ENCODE measurements at regions not wholly inside any gene's neighbourhood (a gene's known extent, or its start where the extent isn't known, plus 50 kb on each side); places are given as distances from the start of the nearest gene placed in this dataset.
"Not testable (repeated sequence)": the region's sequence is repeated elsewhere in the genome, so short reads cannot be mapped to it uniquely, and the experiment has no call there.

- no peak for DNase-seq (ENCODE audit: low read depth in 4 of 4, low spot score in 3 of 4)
Observed at GRCh38 chr9:115832031-115832430, 321.6 kb upstream of the PAPPA start.

DNA sequence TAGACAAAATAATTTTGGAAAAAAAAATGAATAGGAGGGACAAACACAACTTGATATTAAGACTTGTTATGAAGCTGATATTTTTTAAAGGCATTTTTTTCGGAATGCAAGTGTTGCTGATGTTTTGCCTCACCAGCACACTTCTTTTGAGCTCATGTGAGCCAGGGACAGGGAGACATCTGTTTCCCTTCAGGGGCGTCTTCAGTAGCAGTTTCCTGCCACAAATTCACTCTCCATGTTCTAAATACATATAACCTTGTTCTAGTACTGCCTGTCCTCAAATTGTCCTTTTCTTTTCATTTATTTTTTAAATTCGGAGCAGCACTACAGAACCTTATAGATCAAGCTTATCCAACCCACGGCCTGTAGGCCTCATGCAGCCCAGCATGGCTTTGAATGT, 316.0 kb upstream of the PAPPA start:
- DNase-seq (ENCODE audit: low read depth in 4 of 4, low spot score in 3 of 4) = no peak

GRCh38 chr9:115838417-115838816, 315.2 kb upstream of the PAPPA start:
- no peak for DNase-seq (ENCODE audit: low read depth in 4 of 4, low spot score in 3 of 4)

- not testable (repeated sequence) for DNase-seq (ENCODE audit: low read depth in 4 of 4, low spot score in 3 of 4)
Observed at GRCh38 chr9:115844433-115844832, 309.2 kb upstream of the PAPPA start.

- no peak for DNase-seq (ENCODE audit: low read depth in 4 of 4, low spot score in 3 of 4)
Observed at GRCh38 chr9:115845648-115846312, 307.8 kb upstream of the PAPPA start.

GRCh38 chr9:115847216-115847615, 306.4 kb upstream of the PAPPA start:
- no peak for DNase-seq (ENCODE audit: low read depth in 4 of 4, low spot score in 3 of 4)

- DNase-seq (ENCODE audit: low read depth in 4 of 4, low spot score in 3 of 4) = peak in 3 of 4 donors; percentile 3 to 13 (median 3)
Observed at GRCh38 chr9:115849679-115850412, 303.7 kb upstream of the PAPPA start.

- DNase-seq (ENCODE audit: low read depth in 4 of 4, low spot score in 3 of 4) = no peak
Observed at GRCh38 chr9:115850548-115851304, 302.9 kb upstream of the PAPPA start.

DNA sequence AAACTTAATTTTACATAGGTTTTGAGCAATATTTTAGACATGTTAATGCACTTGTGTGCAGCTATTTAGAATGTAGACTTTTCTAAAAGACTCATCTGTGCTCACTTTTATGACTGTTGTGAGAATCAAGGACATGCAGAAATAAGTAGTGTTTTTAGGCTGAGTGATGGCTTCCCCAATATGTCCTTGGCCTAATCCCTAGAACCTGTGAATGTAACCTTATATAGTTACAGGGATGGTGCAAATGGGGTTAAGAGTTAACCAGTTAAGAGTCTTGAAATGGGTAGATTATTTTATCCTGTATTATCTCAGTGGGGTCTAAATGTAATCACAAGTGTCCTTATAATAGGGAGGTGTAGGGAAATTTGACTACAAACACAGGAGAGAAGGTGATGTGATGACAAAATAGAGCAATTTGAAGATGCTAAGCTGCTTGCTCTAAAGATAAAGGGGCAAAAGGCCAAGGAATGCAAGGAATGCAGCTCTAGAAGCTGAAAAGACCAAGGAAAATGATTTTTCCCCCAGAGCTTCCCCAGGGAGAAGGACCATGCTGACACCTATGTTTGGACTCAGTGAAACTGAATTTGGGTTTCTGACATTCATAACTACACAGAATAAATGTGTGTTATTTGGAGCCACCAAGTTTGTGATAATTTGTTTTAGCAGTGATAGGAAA, 298.0 kb upstream of the PAPPA start:
- no peak for DNase-seq (ENCODE audit: low read depth in 4 of 4, low spot score in 3 of 4)

GRCh38 chr9:115858421-115858820, 295.2 kb upstream of the PAPPA start:
- not testable (repeated sequence) for DNase-seq (ENCODE audit: low read depth in 4 of 4, low spot score in 3 of 4)

DNA sequence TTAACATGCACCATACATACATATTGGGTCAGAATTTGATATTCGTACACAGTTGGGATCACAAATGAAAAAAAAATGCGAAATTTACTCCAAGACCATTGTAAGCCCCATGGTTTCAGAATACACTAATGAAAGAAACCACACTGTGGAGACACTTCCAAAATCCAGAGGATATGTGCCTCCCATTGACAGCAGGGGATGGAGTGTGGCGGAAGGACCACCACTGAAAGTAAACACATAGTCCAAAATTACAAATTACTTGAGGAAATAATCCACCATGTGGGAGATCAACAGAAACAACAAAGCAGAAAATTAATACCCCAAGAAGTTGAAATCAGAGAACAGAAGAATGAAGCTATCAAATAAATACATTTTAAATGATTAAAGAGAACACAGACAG, 291.6 kb upstream of the PAPPA start:
- no peak for DNase-seq (ENCODE audit: low read depth in 4 of 4, low spot score in 3 of 4)

DNA sequence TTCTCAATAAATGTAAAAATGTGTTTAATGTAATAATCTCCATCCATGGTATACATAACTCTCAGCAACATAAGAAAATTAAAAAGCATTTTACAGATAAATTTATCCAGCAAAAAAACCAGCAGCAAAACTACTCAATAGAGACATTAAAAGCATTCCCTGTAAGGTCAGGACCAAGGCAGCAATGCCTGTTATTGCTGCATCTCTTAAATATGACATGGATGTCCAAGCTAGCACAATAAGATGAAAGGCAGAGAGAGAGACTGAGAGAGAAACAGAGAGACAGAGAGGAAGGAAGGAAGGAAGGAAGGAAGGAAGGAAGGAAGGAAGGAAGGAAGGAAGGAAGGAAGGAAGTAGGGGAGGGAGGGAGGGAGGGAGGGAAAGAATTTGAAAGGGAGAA, 289.0 kb upstream of the PAPPA start:
- DNase-seq (ENCODE audit: low read depth in 4 of 4, low spot score in 3 of 4) = no peak

- no peak for DNase-seq (ENCODE audit: low read depth in 4 of 4, low spot score in 3 of 4)
Observed at GRCh38 chr9:115867326-115867725, 286.3 kb upstream of the PAPPA start.

- no peak for DNase-seq (ENCODE audit: low read depth in 4 of 4, low spot score in 3 of 4)
Observed at GRCh38 chr9:115877852-115878438, 275.6 kb upstream of the PAPPA start.

DNA sequence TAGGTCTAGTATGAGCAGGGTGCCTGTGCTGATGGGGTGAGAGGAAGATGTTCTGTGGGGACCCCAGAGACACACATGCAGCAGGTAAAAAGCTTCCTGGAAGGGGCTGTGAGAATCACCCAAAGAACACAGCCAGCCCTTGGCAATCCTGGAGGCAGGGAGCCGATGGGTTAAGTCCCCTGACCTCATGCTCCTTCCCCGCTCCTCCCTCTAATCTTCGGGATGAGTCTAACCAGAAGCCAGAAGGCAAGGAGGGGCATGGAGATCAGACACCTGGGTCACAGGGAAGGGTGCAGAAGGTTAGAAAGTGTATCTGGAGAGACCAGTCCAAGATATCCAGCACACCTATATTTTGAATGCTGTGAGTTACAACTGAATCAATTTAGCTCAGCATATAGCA, 274.1 kb upstream of the PAPPA start:
- DNase-seq (ENCODE audit: low read depth in 4 of 4, low spot score in 3 of 4) = no peak

- DNase-seq (ENCODE audit: low read depth in 4 of 4, low spot score in 3 of 4) = no peak
Observed at GRCh38 chr9:115880221-115880885, 273.2 kb upstream of the PAPPA start.

GRCh38 chr9:115882911-115883310, 270.7 kb upstream of the PAPPA start:
- no peak for DNase-seq (ENCODE audit: low read depth in 4 of 4, low spot score in 3 of 4)

GRCh38 chr9:115883467-115884329, 269.9 kb upstream of the PAPPA start:
- DNase-seq (ENCODE audit: low read depth in 4 of 4, low spot score in 3 of 4) = peak; percentile 9 to 18 (median 14)

DNA sequence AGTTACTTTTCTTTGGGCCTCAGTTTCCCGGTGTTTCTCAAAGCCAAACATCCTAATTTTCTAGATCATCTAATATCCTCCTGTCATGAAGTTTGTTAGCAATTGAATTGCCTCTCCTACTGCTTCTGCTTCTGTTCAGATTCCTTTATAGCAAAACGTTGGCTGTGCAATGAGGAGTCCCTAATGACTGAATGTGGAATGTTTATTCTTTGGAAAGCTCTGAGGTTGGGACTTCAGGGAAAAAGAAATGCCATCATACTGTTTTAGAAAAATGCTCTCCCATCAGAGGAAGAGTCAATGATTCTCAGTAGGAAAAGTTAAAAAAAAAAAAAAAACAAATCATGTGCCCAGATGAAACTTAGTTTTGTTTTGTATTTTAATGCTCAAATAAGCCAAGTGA, 268.7 kb upstream of the PAPPA start:
- no peak for DNase-seq (ENCODE audit: low read depth in 4 of 4, low spot score in 3 of 4)

All from right renal pelvis (tissue), 4 donors.